22Rv1 (cell line): ENCODE measurements at regions not wholly inside any gene's neighbourhood (a gene's known extent, or its start where the extent isn't known, plus 50 kb on each side); places are given as distances from the start of the nearest gene placed in this dataset.

Source experiments
- CTCF ChIP-seq: fragments of 450-650 bp; IDR thresholded peaks from 2 replicates; pipeline ENCODE4 v1.5.1; 2017; ENCODE audit warnings: mild to moderate bottlenecking
- ZFX ChIP-seq: fragments of 450-650 bp; IDR thresholded peaks from 2 replicates; pipeline ENCODE4 v1.6.1; 2017; ENCODE audit warnings: antibody characterized with exemption, borderline replicate concordance

- TF ChIP-seq CTCF, result no peak
- no peak for TF ChIP-seq ZFX
These were observed 188.7 kb upstream of the COL3A1 start for GRCh38 chr2:188785490-188785889.
